ENCODE measurements at regions not wholly inside any gene's neighbourhood (a gene's known extent, or its start where the extent isn't known, plus 50 kb on each side); places are given as distances from the start of the nearest gene placed in this dataset.

DNA sequence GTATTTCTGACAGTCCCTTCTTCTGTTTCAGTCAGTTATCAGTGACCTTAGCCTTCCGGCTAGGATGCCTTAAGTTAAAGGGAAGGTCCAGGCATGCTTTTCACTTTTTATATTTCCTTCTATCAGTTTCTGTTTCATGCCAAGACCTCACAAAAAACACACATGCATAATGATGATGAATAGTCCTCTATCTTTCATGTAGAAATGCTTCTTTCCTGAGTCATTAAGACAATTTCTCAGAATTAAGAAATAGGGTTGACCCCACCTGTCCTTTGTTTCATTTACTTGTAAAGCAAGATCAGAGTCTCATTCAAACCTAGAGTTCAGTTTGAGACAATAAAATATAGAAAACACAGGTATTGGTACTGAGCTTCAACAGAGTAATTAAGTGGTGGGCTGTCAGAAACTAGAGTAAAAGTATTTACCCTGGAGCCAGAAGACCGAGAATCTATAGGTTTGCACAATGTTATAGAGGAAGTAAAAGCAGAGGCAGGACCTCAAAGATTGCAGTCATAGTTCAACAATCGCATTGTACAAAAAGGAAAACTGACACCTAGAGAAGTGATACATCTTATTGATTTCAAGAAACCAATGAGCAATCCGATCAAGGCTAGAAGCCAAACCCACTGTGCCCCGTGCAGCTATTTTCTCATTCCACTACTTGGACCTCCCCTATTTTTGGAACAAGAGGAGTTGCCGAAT, 118.7 kb upstream of the PUM3 start:
- no peaks in the 10 kb centered on the region for H3K9me3 ChIP-seq (ENCODE audit: control insufficient read depth, low read depth, low read length)
- Mint-ChIP-seq H3K27me3 (ENCODE audit: low read depth) (no peaks in the 10 kb centered on the region), H3K27ac (no peak overlapping the region), H3K36me3 (ENCODE audit: insufficient read depth in 1 of 3, low read depth in 3 of 3) (no peaks in the 10 kb centered on the region), H3K4me3 (no peak overlapping the region), H3K4me1 (peaks cover 3 to 9% of the 10 kb centered on the region in 2 experiments; a peak in 2 of 4 replicates), H3K9me3 (no peaks in the 10 kb centered on the region)
- no peak overlapping the region for H3T11ph ChIP-seq (ENCODE audit: low read length)
- H3K79me2 ChIP-seq (ENCODE audit: insufficient read depth, low read length), result no peaks in the 10 kb centered on the region
- no peak overlapping the region for H4K8ac ChIP-seq (replicated peaks; ENCODE audit: insufficient read length, low read depth, low read length)
- no peak overlapping the region for H4K91ac ChIP-seq (ENCODE audit: insufficient read length, low read depth, low read length)
- no peak overlapping the region for H3K4me2 ChIP-seq (ENCODE audit: insufficient read depth, insufficient read length, low read length)
- WGBS (ENCODE audit: extremely low coverage, insufficient read length, low lambda C conversion rate), result no CpG with 5 or more reads among the region's 6 CpGs
- H2BK12ac ChIP-seq (ENCODE audit: insufficient read length, low read depth, low read length), result no peak overlapping the region
- no peak overlapping the region for H2AK5ac ChIP-seq (ENCODE audit: insufficient read length, low read length)
- DNase-seq, result no peak
- no peak overlapping the region for H2BK5ac ChIP-seq (ENCODE audit: insufficient read length, low read length)
- H4K5ac ChIP-seq (ENCODE audit: insufficient read length, low read depth, low read length), result no peak overlapping the region
- H3K9ac ChIP-seq (ENCODE audit: extremely low read depth, insufficient read length, low read length), result no peak overlapping the region
- H3K27ac ChIP-seq (ENCODE audit: insufficient read length, low read depth, low read length), result no peak overlapping the region
- TF ChIP-seq, protein P1, sequence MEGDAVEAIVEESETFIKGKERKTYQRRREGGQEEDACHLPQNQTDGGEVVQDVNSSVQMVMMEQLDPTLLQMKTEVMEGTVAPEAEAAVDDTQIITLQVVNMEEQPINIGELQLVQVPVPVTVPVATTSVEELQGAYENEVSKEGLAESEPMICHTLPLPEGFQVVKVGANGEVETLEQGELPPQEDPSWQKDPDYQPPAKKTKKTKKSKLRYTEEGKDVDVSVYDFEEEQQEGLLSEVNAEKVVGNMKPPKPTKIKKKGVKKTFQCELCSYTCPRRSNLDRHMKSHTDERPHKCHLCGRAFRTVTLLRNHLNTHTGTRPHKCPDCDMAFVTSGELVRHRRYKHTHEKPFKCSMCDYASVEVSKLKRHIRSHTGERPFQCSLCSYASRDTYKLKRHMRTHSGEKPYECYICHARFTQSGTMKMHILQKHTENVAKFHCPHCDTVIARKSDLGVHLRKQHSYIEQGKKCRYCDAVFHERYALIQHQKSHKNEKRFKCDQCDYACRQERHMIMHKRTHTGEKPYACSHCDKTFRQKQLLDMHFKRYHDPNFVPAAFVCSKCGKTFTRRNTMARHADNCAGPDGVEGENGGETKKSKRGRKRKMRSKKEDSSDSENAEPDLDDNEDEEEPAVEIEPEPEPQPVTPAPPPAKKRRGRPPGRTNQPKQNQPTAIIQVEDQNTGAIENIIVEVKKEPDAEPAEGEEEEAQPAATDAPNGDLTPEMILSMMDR (conservative IDR thresholded peaks at IDR 0.05), result no peak
- no peaks in the 10 kb centered on the region for H3K27me3 ChIP-seq (ENCODE audit: insufficient read depth, low read length)
- no peak overlapping the region for H2BK15ac ChIP-seq (ENCODE audit: low read depth, low read length)
- H4K20me1 ChIP-seq (ENCODE audit: control insufficient read depth, insufficient read depth, insufficient read length), result no peaks in the 10 kb centered on the region
- no peak overlapping the region for H3K18ac ChIP-seq (ENCODE audit: insufficient read length, low read depth, low read length)
- H3K14ac ChIP-seq (ENCODE audit: insufficient read depth, low read length), result no peak overlapping the region
- H3K4ac ChIP-seq (ENCODE audit: low read depth, low read length), result no peak overlapping the region
- no peaks in the 10 kb centered on the region for H3K4me1 ChIP-seq (ENCODE audit: insufficient read depth, low read length)
- no peaks in the 10 kb centered on the region for H3K79me1 ChIP-seq (ENCODE audit: insufficient read depth, low read depth, low read length, poor library complexity, severe bottlenecking)
- no peak overlapping the region for H2BK20ac ChIP-seq (ENCODE audit: low read depth, low read length, poor library complexity, severe bottlenecking)
- H2BK120ac ChIP-seq (ENCODE audit: low read depth, low read length, poor library complexity, severe bottlenecking), result no peak overlapping the region
- H3K23ac ChIP-seq (ENCODE audit: insufficient read length, low read depth, low read length), result no peak overlapping the region
- no peak overlapping the region for H3K56ac ChIP-seq (ENCODE audit: insufficient read length, low read depth, low read length)
- H2AFZ ChIP-seq (ENCODE audit: low read length), result no peak overlapping the region
- H3K23me2 ChIP-seq (ENCODE audit: insufficient read length, low read depth, low read length, poor library complexity, severe bottlenecking), result no peaks in the 10 kb centered on the region
